IPS DF 6.9 (cell line): ENCODE measurements at regions not wholly inside any gene's neighbourhood (a gene's known extent, or its start where the extent isn't known, plus 50 kb on each side); places are given as distances from the start of the nearest gene placed in this dataset.
"Not testable (repeated sequence)": the region's sequence is repeated elsewhere in the genome, so short reads cannot be mapped to it uniquely, and the experiment has no call there.

Source experiments
- DNase-seq: peaks from one replicate; pipeline ENCODE4 v3.0.0-alpha.2; 2013; ENCODE audit warnings: low read depth, low spot score
- H3K27ac ChIP-seq: one replicate; pipeline ENCODE4 v1.5.1; 2013; ENCODE audit warnings: low read length, control low read depth
- H3K27me3 ChIP-seq: 2 replicates; pipeline ENCODE4 v1.6.1; 2013; ENCODE audit warnings: mild to moderate bottlenecking, low read length; ENCODE audit not compliant: control insufficient read depth, insufficient read depth
- H3K36me3 ChIP-seq: 2 replicates; pipeline ENCODE4 v1.6.1; 2013; ENCODE audit warnings: low read length; ENCODE audit not compliant: control insufficient read depth, insufficient read depth
- H3K4me1 ChIP-seq: 2 replicates; pipeline ENCODE4 v1.6.1; 2013; ENCODE audit warnings: low read length; ENCODE audit not compliant: control insufficient read depth, insufficient read depth
- H3K4me3 ChIP-seq: 2 replicates; pipeline ENCODE4 v1.5.1; 2013; ENCODE audit warnings: mild to moderate bottlenecking, low read length
- H3K9me3 ChIP-seq: 2 replicates; pipeline ENCODE4 v1.6.1; 2013; ENCODE audit warnings: low read length, inconsistent platforms; ENCODE audit not compliant: control insufficient read depth, insufficient read depth
- WGBS: extraction: QIAGEN DNeasy Blood & Tissue Kit; methylation state at CpG from one replicate; pipeline ENCODE4 v1.1.7; 2013; ENCODE audit warnings: mixed read lengths, missing lambda C conversion rate; ENCODE audit not compliant: insufficient read length, insufficient coverage; 5-methylcytosine and 5-hydroxymethylcytosine counted together

GRCh38 chr5:71924980-71925379 lies 182.3 kb upstream of the MAP1B start:
- WGBS, result no CpG with 5 or more reads among the region's 3 CpGs
- Histone ChIP-seq H3K36me3 (no peaks in the 10 kb centered on the region), H3K27ac (no peak overlapping the region), H3K9me3 (no peaks in the 10 kb centered on the region), H3K4me3 (no peak overlapping the region), H3K4me1 (no peaks in the 10 kb centered on the region), H3K27me3 (no peaks in the 10 kb centered on the region)
- no peak for DNase-seq

DNA sequence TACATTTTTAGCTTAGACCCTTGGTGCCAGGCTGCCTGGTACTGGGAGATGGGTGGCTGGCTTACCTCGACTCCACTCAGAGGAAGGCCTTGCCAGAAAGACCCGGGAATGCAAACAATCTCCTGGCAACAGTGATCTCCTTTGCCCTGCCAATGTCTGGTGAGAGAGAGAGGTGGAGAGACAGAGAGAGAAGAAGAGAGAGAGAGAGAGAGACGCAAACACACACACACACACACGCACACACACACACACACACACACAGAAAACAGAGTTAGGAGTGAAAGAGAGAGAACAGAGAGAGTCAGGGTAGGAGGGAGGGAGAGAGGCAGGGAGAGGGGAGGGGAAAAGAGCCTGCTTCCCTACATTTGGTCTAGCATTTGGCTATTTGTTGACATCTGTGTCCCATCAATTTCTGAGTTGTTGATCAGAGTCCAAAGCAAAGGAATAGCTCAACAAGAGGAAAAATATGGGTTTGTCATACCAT lies 181.6 kb upstream of the MAP1B start:
- H3K27me3 ChIP-seq, result no peaks in the 10 kb centered on the region
- H3K36me3 ChIP-seq, result no peaks in the 10 kb centered on the region
- H3K27ac ChIP-seq, result no peak overlapping the region
- no peak for DNase-seq
- H3K9me3 ChIP-seq, result no peaks in the 10 kb centered on the region
- H3K4me1 ChIP-seq, result no peaks in the 10 kb centered on the region
- no peak overlapping the region for H3K4me3 ChIP-seq
- no CpG with 5 or more reads among the region's 4 CpGs for WGBS

- Histone ChIP-seq H3K36me3 (no peaks in the 10 kb centered on the region), H3K27me3 (no peaks in the 10 kb centered on the region), H3K4me1 (no peaks in the 10 kb centered on the region), H3K4me3 (no peak overlapping the region), H3K9me3 (no peaks in the 10 kb centered on the region), H3K27ac (no peak overlapping the region)
- WGBS, result no CpG with 5 or more reads among the region's 3 CpGs
- no peak for DNase-seq
These were observed 178.3 kb upstream of the MAP1B start for GRCh38 chr5:71929003-71929402.

- H3K27ac ChIP-seq, DNase-seq: not testable (repeated sequence)
These were observed 176.7 kb upstream of the MAP1B start for GRCh38 chr5:71930554-71930953.

GRCh38 chr5:71932131-71932654 lies 175.1 kb upstream of the MAP1B start:
- no CpG with 5 or more reads among the region's 1 CpG for WGBS
- Histone ChIP-seq H3K4me1 (no peaks in the 10 kb centered on the region), H3K9me3 (no peaks in the 10 kb centered on the region), H3K36me3 (no peaks in the 10 kb centered on the region), H3K27me3 (no peaks in the 10 kb centered on the region), H3K4me3 (no peak overlapping the region), H3K27ac (no peak overlapping the region)
- no peak for DNase-seq

More at GRCh38 chr5:71930554-71930953, 176.7 kb upstream of the MAP1B start:
- not testable (repeated sequence) for H3K4me3 ChIP-seq, H3K36me3 ChIP-seq, H3K4me1 ChIP-seq, H3K9me3 ChIP-seq, H3K27me3 ChIP-seq

GRCh38 chr5:71932655-71933338 lies 174.5 kb upstream of the MAP1B start:
- Histone ChIP-seq H3K27me3 (no peaks in the 10 kb centered on the region), H3K27ac (no peak overlapping the region), H3K36me3 (no peaks in the 10 kb centered on the region), H3K9me3 (no peaks in the 10 kb centered on the region), H3K4me1 (no peaks in the 10 kb centered on the region), H3K4me3 (no peak overlapping the region)
- WGBS, result no CpG with 5 or more reads among the region's 8 CpGs
- no peak for DNase-seq

DNA sequence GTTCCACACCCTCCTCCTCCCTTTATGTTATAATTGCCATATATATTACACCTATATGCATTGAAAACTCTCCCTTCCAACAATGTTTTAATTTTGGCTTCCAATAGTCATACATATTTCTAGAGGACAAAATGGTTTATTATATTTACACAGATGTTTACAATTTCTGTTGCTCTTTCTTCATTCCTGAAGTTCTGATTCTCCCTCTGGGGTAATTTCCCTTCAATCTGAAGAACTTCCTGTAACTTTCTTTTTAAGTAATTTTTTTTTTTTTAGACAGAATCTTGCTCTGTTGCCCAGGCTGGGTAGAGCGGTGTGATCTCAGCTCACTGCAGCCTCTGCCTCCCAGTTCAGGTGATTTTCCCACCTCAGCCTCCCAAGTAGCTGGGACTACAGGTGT lies 173.0 kb upstream of the MAP1B start:
- Histone ChIP-seq H3K4me3 (no peak overlapping the region), H3K36me3 (no peaks in the 10 kb centered on the region), H3K27me3 (no peaks in the 10 kb centered on the region), H3K27ac (no peak overlapping the region), H3K9me3 (no peaks in the 10 kb centered on the region), H3K4me1 (peaks cover 2% of the 10 kb centered on the region; the same call in 1 of the 2 replicates)
- no peak for DNase-seq
- WGBS, result no CpG with 5 or more reads among the region's 1 CpG

GRCh38 chr5:71937921-71938698 lies 169.2 kb upstream of the MAP1B start:
- H3K27me3 ChIP-seq, result no peaks in the 10 kb centered on the region

GRCh38 chr5:71938895-71939294 lies 168.4 kb upstream of the MAP1B start:
- no CpG with 5 or more reads among the region's 7 CpGs for WGBS
- no peaks in the 10 kb centered on the region for H3K27me3 ChIP-seq
- no peak for DNase-seq
- peaks cover 2% of the 10 kb centered on the region; the same call in 1 of the 2 replicates for H3K4me1 ChIP-seq
- H3K27ac ChIP-seq, result no peak overlapping the region
- no peak overlapping the region for H3K4me3 ChIP-seq
- H3K9me3 ChIP-seq, result no peaks in the 10 kb centered on the region
- H3K36me3 ChIP-seq, result no peaks in the 10 kb centered on the region

More at GRCh38 chr5:71937921-71938698, 169.2 kb upstream of the MAP1B start:
- no CpG with 5 or more reads among the region's 11 CpGs for WGBS
- H3K4me1 ChIP-seq, result peaks cover 2% of the 10 kb centered on the region; the same call in 1 of the 2 replicates
- DNase-seq, result no peak
- H3K36me3 ChIP-seq, result no peaks in the 10 kb centered on the region
- no peak overlapping the region for H3K4me3 ChIP-seq
- H3K9me3 ChIP-seq, result no peaks in the 10 kb centered on the region
- no peak overlapping the region for H3K27ac ChIP-seq

DNA sequence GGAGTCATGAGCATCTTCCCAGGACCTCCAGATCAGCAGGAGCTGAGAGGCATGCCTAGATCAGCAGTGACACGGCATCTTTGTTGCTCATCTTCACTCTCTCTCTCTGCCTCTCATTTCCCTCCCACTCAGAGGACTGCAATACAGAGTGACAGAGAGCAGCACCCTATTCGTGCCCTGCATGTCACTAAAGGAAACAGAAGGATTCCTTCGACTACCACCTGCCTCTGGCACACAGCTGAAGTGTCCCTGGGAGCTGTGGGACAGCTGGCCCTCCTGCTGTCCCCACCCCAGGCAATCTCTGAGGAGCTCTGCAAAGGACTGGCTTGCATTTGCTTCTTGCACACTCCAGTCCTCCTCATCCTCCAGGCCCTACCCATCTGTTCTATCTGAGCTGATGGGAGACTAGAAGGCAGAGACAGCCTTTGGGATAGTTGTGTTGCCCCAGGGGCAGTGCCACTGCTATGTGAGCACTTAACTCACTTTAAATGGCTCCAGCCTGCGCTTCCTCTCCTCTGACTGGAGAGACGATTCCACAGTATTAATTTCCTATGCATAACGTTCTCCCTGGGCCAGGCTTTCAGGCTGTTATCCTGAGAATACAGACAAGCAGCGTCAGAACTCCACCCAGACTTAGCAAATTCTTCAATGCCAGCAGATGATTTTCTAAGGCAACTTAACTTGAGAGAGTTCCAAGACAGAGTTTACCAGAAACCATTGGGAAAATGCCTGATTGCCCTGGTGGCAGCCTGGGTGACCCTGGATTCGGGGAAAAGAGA lies 167.6 kb upstream of the MAP1B start:
- WGBS, result no CpG with 5 or more reads among the region's 8 CpGs
- Histone ChIP-seq H3K36me3 (no peaks in the 10 kb centered on the region), H3K4me3 (no peak overlapping the region), H3K9me3 (no peaks in the 10 kb centered on the region), H3K27ac (no peak overlapping the region), H3K4me1 (peaks cover 7% of the 10 kb centered on the region), H3K27me3 (no peaks in the 10 kb centered on the region)
- DNase-seq, result no peak
